ENCODE measurements at regions not wholly inside any gene's neighbourhood (a gene's known extent, or its start where the extent isn't known, plus 50 kb on each side); places are given as distances from the start of the nearest gene placed in this dataset.

DNA sequence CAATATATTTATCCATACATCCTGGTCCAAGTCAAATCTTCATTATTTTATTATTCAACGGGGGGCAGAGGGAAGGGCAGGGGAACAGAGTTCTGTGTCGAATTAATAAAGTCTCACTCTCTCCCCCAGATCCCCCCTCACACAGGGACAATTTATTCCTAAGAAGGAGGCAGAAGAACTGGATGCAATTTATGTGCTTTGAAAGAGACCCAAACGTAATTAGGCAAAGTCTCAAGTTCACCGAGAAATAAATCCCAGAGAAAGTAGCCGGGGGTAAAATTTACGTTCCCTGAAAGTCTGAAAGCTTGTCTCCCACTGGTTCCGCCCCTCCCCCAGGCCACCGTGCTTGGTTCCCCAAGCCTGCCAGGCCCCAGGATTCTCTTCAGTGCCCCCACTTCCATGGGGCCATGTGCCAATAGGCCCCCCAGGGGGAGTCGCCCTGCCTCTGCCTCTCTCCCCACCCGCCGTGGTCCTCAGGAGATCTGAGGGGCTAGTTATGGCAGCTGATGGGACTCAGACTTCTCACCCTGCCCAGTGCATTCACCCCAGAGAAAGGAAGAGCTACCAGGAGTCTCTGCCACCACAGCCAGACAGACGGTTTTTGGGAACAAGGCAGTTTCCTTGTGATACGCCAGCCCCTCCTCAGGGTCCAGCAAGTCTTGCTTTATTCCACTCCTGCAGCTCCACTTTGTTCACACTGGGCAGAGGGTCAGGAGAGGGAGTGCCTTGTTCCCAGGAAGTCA is 215.5 kb downstream of the CYP26B1 start:
- Histone ChIP-seq H3K27ac (ENCODE audit: extremely low read depth, low read depth, low read length) (no peak overlapping the region), H3K9ac (ENCODE audit: insufficient read depth in 1 of 2, low read depth in 2 of 2, low read length in 2 of 2) (no peak overlapping the region), H2AFZ (ENCODE audit: low read depth, low read length) (no peak overlapping the region), H3K4me1 (replicated peaks in 1 of 2; ENCODE audit: control insufficient read depth in 2 of 2, insufficient read depth in 2 of 2, low read length in 2 of 2) (peaks cover 0 to 8% of the 10 kb centered on the region in 2 experiments; a peak in 3 of 5 replicates), H3K9me3 (replicated peaks; ENCODE audit: control insufficient read depth, insufficient read depth, low read depth, low read length) (no peaks in the 10 kb centered on the region), H4K20me1 (replicated peaks; ENCODE audit: control insufficient read depth, insufficient read depth, low read length) (no peaks in the 10 kb centered on the region), H3K36me3 (ENCODE audit: control insufficient read depth, insufficient read depth, low read length) (no peaks in the 10 kb centered on the region), H3K9me1 (ENCODE audit: control insufficient read depth, insufficient read depth, low read length) (no peaks in the 10 kb centered on the region), H3K79me2 (ENCODE audit: control insufficient read depth, insufficient read depth, low read length) (no peaks in the 10 kb centered on the region), H3K27me3 (ENCODE audit: control insufficient read depth in 2 of 2, insufficient read depth in 2 of 2, low read length in 2 of 2) (peaks cover 2 to 14% of the 10 kb centered on the region in 2 experiments; a peak in 3 of 5 replicates), H3K4me2 (ENCODE audit: insufficient read depth, low read length) (no peak overlapping the region), H3K4me3 (no peak overlapping the region)
- in situ Hi-C loops (cut with MboI) (no loop called here), intact Hi-C loops (cut with micrococcal nuclease) (no loop called here)
- ATAC-seq = no peak
- FAIRE-seq = no peak
- DNase-seq (ENCODE audit: extremely low read depth in 1 of 4, low spot score in 3 of 4) = peak in 3 of 4 experiments; percentile 1 to 5 (median 4)
- ChIA-PET CTCF (ENCODE audit: low intra/inter-chr PET ratio) (no interaction called here), POLR2A (interaction anchor here (1.3 kb wide), 1 partner anchor 8 kb away, joined by 5 read pairs; no protein-coding TSS in a partner anchor)
- BruUV-seq (replicated peaks) = no TSS peak
- WGBS (ENCODE audit: insufficient coverage, low coverage, missing lambda C conversion rate) = 19% methylated on average over 9 of the region's 13 CpGs
- no peak for TF ChIP-seq HMG20B (CRISPR knock-in tag; IDR thresholded peaks at IDR 0.05)
- TF ChIP-seq, protein P1, sequence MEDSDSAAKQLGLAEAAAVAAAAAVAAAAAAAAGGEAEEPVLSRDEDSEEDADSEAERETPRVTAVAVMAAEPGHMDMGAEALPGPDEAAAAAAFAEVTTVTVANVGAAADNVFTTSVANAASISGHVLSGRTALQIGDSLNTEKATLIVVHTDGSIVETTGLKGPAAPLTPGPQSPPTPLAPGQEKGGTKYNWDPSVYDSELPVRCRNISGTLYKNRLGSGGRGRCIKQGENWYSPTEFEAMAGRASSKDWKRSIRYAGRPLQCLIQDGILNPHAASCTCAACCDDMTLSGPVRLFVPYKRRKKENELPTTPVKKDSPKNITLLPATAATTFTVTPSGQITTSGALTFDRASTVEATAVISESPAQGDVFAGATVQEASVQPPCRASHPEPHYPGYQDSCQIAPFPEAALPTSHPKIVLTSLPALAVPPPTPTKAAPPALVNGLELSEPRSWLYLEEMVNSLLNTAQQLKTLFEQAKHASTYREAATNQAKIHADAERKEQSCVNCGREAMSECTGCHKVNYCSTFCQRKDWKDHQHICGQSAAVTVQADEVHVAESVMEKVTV (CRISPR knock-in tag; IDR thresholded peaks at IDR 0.05) = no peak
- no peak for TF ChIP-seq KAT2B (IDR thresholded peaks at IDR 0.05; ENCODE audit: low read depth, low read length)
- no peak for TF ChIP-seq ELF1 (tag; IDR thresholded peaks at IDR 0.05)
- TF ChIP-seq SMAD4 (CRISPR knock-in tag; conservative IDR thresholded peaks at IDR 0.05) = no peak
- TF ChIP-seq MTA3 (IDR thresholded peaks at IDR 0.05; ENCODE audit: borderline replicate concordance) = no peak
- TF ChIP-seq, protein P2, sequence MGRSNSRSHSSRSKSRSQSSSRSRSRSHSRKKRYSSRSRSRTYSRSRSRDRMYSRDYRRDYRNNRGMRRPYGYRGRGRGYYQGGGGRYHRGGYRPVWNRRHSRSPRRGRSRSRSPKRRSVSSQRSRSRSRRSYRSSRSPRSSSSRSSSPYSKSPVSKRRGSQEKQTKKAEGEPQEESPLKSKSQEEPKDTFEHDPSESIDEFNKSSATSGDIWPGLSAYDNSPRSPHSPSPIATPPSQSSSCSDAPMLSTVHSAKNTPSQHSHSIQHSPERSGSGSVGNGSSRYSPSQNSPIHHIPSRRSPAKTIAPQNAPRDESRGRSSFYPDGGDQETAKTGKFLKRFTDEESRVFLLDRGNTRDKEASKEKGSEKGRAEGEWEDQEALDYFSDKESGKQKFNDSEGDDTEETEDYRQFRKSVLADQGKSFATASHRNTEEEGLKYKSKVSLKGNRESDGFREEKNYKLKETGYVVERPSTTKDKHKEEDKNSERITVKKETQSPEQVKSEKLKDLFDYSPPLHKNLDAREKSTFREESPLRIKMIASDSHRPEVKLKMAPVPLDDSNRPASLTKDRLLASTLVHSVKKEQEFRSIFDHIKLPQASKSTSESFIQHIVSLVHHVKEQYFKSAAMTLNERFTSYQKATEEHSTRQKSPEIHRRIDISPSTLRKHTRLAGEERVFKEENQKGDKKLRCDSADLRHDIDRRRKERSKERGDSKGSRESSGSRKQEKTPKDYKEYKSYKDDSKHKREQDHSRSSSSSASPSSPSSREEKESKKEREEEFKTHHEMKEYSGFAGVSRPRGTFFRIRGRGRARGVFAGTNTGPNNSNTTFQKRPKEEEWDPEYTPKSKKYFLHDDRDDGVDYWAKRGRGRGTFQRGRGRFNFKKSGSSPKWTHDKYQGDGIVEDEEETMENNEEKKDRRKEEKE (IDR thresholded peaks at IDR 0.05; ENCODE audit: borderline replicate concordance in 1 of 2, control insufficient read depth in 1 of 2, low read depth in 2 of 2, low read length in 1 of 2) = no peak
- TF ChIP-seq, protein P3, sequence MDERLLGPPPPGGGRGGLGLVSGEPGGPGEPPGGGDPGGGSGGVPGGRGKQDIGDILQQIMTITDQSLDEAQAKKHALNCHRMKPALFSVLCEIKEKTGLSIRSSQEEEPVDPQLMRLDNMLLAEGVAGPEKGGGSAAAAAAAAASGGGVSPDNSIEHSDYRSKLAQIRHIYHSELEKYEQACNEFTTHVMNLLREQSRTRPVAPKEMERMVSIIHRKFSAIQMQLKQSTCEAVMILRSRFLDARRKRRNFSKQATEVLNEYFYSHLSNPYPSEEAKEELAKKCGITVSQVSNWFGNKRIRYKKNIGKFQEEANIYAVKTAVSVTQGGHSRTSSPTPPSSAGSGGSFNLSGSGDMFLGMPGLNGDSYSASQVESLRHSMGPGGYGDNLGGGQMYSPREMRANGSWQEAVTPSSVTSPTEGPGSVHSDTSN (CRISPR knock-in tag; IDR thresholded peaks at IDR 0.05; ENCODE audit: low read depth) = no peak
- TF ChIP-seq, protein P3 (tag; conservative IDR thresholded peaks at IDR 0.05; ENCODE audit: low read depth) = no peak
- no peak for TF ChIP-seq SAFB (IDR thresholded peaks at IDR 0.05; ENCODE audit: borderline replicate concordance, low read depth, low read length)
- TF ChIP-seq, protein P4, sequence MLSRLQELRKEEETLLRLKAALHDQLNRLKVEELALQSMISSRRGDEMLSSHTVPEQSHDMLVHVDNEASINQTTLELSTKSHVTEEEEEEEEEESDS (CRISPR knock-in tag; IDR thresholded peaks at IDR 0.05) = no peak
- TF ChIP-seq, protein P5, sequence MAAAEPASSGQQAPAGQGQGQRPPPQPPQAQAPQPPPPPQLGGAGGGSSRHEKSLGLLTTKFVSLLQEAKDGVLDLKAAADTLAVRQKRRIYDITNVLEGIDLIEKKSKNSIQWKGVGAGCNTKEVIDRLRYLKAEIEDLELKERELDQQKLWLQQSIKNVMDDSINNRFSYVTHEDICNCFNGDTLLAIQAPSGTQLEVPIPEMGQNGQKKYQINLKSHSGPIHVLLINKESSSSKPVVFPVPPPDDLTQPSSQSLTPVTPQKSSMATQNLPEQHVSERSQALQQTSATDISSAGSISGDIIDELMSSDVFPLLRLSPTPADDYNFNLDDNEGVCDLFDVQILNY (CRISPR knock-in tag; IDR thresholded peaks at IDR 0.05) = no peak
- TF ChIP-seq ARHGAP35 (IDR thresholded peaks at IDR 0.05; ENCODE audit: partially characterized antibody) = no peak

All from K562 (cell line).